Neural cell (in vitro differentiated cells): ENCODE measurements at regions not wholly inside any gene's neighbourhood (a gene's known extent, or its start where the extent isn't known, plus 50 kb on each side); places are given as distances from the start of the nearest gene placed in this dataset.

Source experiments
- CTCF ChIP-seq: fragments of 450-650 bp; IDR thresholded peaks from 2 replicates; pipeline ENCODE4 v1.5.1; 2014; ENCODE audit warnings: antibody characterized with exemption, mild to moderate bottlenecking, moderate library complexity; ENCODE audit not compliant: poor library complexity, severe bottlenecking
- EZH2 ChIP-seq: fragments of 200-600, 300-800 bp; shearing (Covaris generic), sonication (generic); IDR thresholded peaks from 2 replicates; pipeline ENCODE4 v1.6.1; 2014; ENCODE audit warnings: antibody characterized with exemption, low read length, borderline replicate concordance, mild to moderate bottlenecking; ENCODE audit not compliant: insufficient read depth, poor library complexity, severe bottlenecking
- TAF1 ChIP-seq: IDR thresholded peaks from 2 replicates; pipeline ENCODE4 v1.6.1; 2012; ENCODE audit warnings: low read depth

- TF ChIP-seq EZH2 (no peak), TAF1 (no peak), CTCF (no peak)
These were observed 282.3 kb downstream of the FOXA2 start for GRCh38 chr20:22302039-22302438.
